ENCODE measurements at regions not wholly inside any gene's neighbourhood (a gene's known extent, or its start where the extent isn't known, plus 50 kb on each side); places are given as distances from the start of the nearest gene placed in this dataset.

GRCh38 chr14:101064121-101064661 is 160.7 kb upstream of the RTL1 start:
- H3K4me3 ChIP-seq (ENCODE audit: low read depth, low read length): no peak overlapping the region

DNA sequence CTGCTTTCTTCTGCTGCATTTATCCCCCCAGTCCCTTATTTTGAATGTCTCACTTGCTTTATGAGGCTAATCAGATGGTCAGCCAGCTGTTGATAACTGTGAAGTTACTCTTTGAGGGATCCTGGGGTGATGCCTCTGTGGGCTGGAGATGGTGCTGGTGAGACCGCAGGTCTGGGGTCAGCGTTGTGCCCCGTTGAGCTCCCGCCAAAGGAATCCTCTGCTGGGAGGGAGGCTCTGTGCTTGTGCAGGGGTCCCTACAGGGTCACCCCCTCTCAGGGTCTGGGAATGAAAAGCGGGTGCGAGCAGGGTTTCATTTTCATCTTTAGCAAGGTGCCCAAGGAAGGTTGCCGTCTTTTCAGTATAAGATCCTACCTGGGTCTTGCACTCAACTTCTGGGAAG is 161.2 kb upstream of the RTL1 start:
- no peak overlapping the region for H3K4me3 ChIP-seq (ENCODE audit: low read depth, low read length)

DNA sequence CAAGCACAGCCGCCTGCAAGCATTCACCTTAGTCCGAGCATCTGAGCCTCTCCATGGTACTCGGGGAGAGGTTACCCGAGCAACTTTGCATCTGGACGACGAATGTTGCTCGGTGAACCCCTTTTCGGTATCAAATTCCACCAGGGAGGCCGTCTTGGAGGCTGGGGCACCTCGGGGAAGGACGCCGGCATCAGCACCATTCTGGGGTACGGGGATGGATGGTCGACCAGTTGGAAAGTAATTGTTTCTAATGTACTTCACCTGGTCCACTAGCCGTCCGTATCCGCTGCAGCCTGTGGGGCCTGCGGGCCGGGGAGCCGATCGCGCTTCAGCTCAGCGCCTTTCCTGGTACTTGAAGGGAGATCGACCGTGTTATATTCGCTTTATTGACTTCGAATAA is 161.7 kb upstream of the RTL1 start:
- H3K4me3 ChIP-seq (ENCODE audit: low read depth, low read length): no peak overlapping the region

DNA sequence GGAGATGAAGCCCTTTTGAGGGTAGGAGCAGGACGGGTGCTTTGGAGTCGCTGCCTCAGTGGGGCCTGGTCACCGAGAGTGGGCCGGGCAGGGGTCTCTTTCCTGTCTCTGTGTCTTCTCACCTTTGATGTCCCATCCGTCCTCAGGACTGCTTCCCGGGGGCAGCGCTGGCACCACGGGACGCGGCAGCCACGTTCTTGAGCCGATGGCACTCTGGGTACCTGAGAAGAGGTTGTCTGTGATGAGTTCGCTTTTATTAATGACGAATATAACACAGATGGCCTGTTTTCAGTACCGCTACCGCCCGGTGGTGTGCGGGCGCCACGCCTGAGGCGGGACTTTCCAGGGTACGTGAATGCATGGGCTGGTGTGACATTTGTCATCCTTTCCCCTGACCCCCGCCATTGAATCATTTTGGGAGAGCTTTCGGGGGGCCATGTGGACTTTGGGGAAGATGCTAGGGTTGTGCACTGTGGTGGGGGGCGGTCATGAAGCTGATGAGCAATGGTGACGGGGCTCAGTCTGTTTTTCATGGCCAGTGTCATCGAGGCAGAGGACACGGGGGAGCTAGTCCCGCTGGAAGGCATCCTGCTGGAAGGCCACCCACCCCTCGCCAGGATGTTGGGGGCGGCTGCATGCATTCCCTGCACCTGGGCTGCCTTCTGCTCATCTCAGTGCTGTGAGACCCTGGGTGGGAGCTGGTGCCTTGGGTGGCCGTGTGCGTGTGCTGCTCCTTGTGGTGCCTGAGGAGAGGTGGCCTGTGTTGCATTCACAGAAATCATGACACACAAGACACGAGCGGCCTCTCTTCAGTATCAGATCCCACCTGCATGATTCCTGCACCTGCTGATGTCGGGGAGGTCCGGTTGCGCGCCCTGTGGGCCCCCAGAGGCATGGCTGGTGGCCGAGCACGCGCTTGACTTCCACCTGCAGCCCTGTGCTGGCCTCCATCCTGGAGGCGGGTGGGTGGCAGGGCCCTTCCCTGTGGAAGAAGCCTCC is 162.5 kb upstream of the RTL1 start:
- H3K4me3 ChIP-seq (ENCODE audit: low read depth, low read length): no peak overlapping the region

GRCh38 chr14:101066826-101067510 is 163.4 kb upstream of the RTL1 start:
- no peak overlapping the region for H3K4me3 ChIP-seq (ENCODE audit: low read depth, low read length)

GRCh38 chr14:101068313-101069227 is 165.0 kb upstream of the RTL1 start:
- no peak overlapping the region for H3K4me3 ChIP-seq (ENCODE audit: low read depth, low read length)

DNA sequence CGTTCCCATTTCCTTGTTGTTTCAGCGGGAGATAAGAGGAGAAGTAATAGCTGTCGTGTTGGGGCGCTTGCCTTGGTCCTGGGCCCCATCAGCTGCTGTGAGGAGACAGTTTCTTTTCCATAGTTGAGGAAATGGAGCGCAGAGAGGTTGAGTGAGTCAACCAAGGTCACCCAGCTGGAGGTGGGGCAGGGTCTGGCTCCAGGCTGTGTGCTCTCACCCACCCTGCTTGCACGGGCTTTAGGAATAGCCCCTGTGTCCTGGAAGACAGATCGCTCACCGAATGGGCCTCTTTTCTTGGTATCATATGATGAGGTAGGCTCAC is 165.7 kb upstream of the RTL1 start:
- no peak overlapping the region for H3K4me3 ChIP-seq (ENCODE audit: low read depth, low read length)

DNA sequence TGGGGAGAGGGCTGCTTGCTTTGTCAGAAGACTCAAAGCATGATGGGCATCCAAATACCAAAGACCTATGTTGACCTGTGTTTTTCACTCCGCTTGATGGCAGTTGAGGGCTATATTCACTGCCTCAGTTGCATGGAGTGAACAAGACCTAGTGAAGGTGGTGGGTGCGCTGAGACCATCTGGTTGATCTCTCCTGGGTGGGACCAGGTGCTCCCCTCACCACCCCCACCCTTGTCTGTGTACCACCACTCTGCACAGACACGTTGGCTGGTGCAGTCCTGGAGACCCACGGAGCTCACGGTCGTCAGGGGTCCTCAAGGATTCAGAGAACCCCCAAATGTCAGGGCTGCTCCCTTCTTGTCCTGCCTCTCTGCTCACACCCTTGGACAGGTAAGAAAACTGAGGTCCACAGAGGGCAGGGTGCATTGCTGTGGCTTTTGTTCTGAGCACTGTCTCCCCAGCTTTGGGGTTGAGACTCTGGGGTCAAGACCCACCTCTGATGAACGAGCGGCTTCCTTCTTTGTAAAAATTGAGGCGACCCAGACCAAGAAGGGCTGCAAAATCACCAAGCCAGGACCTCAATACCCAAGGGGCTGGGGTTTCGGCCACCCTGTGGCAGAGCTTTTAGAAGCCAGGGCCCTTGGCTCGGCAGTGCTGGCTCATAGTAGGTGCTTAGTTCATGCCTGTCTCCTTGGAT is 166.3 kb upstream of the RTL1 start:
- no peak overlapping the region for H3K4me3 ChIP-seq (ENCODE audit: low read depth, low read length)

DNA sequence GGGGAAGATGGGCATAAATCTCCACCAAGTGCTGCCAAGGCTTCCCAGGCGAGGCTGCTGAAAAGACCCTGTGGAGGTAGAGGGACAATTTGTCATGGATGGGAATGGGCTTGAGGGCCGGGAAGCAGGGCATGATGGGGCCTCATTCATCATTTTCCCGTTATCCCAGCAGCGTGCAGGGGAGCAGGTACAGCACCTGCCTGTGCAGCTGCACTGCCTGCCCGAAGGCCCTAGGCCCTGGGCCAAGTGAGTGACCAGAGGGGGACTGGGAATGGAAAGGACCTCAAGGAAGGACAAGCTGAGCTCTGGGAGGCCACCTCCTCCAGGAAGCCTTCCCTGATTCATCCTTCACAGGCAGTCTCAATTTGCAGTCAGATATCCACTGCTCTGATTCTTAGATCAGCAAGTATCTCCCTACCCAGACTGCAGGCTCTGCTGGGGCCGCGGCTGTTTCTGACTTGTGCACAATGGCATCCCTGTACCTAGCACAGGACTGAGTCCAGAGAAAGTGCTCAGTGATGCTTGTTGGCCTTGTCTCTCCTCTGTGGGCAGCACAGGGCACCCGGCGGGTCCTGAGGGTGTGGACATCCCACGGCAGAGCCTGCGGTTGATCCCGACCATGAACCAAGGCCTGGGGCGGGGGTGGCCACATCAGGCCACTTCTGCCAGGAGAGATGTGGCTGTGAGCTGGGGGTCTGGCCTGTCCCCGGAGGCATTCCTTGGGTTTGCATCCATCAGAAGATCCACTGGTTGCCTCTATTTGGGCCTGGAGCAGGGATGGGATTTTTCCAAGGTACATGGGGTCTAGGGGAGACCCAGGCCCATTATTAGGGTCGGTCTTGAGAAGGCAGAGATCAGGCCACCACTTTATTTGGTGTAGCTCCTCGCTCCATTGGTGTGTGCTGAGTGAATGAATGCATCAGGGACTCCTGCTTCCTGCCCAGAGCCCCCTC is 167.3 kb upstream of the RTL1 start:
- H3K4me3 ChIP-seq (ENCODE audit: low read depth, low read length): no peak overlapping the region

DNA sequence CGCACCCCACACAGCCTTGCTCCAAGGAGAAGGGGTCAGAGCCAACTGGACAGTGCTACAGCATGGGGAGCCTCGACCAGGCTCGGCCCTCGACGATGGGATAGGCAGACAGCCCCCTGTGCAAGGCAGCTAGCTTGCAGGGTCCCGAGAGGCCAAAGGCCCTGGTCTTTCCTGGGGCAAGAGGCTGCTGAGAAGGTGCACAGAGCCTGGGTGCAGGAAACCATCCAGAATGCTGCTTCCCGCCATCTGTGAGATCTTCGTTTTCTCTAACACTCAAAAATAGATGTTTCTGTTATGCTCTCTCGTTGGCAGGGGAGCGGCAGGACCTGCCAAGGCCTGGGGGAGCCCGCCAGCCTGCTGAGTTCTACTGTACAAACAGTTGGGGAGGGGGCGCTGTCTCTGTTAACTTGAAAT is 168.0 kb upstream of the RTL1 start:
- H3K4me3 ChIP-seq (ENCODE audit: low read depth, low read length): no peak overlapping the region

- H3K4me3 ChIP-seq (ENCODE audit: low read depth, low read length): no peak overlapping the region
Observed at GRCh38 chr14:101072070-101072469, 168.5 kb upstream of the RTL1 start.

DNA sequence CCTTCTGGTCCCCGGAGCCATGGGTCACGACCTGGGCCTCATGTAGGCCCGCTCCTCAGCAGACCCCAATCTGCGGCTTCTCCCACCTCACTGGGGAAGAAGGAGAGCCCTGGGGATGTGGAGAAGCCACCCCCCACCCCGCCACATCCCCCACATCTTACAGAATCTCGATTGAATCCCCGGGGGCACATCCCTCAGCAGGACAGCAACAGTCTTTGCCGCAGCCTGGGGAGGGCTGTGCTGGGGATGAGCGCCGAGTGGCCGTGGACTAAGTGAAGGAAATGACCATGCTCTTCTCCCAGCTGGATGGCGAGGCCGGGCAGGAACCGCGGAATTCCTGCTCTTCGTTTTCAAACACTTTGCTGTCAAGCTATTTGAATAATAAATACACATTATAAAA is 169.0 kb upstream of the RTL1 start:
- no peak overlapping the region for H3K4me3 ChIP-seq (ENCODE audit: low read depth, low read length)

- H3K4me3 ChIP-seq (ENCODE audit: low read depth, low read length): no peak overlapping the region
Observed at GRCh38 chr14:101072945-101073597, 169.5 kb upstream of the RTL1 start.

DNA sequence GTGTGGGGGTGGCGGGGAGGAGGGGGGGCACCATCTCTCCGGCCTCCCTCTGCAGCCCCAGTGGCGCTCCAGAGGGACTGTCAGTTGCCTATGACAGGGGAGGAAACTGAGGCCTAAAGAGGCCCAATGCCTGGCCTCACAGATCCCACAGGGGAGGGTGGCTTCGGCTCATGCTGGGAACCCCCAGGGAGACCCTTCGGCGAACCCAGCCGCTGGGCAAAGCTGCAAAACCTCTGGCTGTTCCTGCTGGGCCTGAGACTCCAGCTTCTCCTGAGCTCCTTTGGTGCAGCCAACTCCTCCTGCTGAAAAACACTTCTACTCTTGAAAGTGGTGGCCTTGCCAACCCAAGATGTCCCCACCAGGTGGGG is 170.1 kb upstream of the RTL1 start:
- H3K4me3 ChIP-seq (ENCODE audit: low read depth, low read length): no peak overlapping the region

DNA sequence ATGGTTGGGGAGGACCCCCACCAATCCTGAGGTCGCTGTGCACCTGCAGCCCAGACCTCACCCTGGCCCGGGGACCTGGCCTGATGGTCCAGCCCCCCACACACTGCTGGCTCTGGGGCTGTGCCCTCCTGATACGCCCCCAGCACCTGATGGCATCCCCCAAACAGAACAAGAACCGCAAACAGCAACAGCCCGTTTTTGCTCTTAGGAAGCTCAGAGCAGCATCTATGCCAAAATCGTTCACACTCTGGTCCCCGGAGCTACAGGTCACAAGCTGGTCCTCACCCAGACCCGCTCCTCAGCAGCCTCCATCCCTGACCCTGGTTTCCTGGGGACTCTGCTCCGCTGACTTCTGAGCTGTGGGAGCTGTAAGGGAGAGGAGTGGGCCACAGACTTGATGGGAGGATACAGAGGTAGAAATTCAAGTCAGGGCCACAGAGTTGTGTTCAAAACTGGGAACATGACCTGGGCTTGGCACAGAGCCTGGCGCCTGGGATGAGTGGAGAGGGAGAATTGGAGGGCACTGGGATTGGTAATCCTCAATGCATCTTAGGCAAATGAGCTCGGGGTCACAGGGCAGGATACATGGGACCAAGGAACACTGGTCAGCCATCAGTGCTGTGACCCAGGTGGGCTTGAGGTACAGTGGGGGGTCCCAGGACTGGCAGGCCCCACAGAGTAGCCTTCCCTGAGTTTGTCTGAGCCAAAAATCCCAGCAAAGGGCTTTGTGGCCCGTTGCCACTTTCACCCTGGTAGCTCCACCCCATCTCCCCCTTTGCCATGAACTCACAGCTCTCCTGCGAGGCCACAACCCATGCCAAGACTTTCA is 170.9 kb upstream of the RTL1 start:
- no peak overlapping the region for H3K4me3 ChIP-seq (ENCODE audit: low read depth, low read length)

DNA sequence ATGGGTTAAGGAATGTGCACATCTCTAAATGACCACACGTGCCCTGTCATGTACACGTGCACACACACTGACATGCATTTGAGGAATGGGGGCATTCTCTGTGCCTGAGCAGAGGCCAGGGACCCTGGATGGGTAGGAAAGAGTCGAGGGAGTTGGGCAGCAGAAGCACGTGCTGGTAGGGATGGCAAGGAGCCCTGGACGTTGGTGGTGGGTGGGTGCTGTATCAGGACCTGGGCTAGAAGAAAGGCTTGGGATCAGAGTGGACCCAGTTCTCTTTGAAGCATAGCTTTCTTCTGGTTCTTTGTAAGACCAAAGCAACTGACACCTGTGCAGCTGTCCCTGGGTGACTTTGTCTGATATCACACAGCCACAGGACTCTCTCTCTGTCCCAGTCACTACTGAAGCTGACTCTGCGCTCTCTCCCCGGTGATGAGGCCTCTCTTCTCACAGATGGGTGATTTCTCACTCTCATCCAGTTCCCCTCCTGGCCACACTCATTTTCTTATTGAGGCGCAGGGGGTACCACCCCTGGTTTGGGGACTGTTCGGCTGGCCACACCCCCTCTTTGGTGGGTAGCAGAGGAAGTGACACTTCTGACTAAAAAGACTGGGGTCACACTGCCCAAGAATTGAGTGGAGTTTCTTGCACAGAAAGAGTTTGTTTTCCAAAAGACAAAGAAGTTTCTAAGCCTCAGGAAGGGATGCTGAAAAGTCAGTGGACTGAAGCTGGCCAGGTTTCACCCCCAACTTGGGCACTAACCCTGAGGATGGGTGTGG is 171.7 kb upstream of the RTL1 start:
- H3K4me3 ChIP-seq (ENCODE audit: low read depth, low read length): no peak overlapping the region

DNA sequence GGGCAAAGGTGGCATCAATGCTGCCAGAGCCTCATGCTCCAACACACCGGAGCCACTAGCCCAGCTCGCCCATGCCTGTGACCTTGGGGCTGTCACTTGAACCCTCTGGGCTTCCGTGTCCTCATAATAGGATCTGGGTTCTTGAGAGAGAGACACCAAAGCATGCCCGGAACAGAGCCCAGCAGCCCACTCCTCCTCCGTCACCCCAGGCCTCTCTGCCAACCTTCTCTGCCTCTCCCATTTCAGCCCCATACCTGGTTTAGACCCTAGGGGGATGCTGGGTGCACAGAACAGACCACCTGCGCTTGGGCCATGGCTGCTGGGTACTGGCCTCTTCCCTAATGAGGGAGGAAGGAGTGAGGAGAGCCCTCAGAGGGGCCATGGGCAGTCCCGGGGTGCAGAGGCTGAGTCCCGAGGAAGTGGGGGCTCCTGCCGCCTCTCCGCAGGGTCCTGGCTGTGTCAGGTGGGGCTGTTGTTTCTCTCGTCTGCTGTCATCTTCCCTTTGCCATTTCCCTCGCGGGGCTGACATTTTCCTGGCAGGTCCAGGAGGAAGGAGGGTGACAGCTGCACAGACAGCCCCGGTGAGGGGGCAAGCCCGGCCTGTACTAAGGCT is 172.4 kb upstream of the RTL1 start:
- no peak overlapping the region for H3K4me3 ChIP-seq (ENCODE audit: low read depth, low read length)
